Memory B cell (primary cell): ENCODE measurements at regions not wholly inside any gene's neighbourhood (a gene's known extent, or its start where the extent isn't known, plus 50 kb on each side); places are given as distances from the start of the nearest gene placed in this dataset.
"Not testable (repeated sequence)": the region's sequence is repeated elsewhere in the genome, so short reads cannot be mapped to it uniquely, and the experiment has no call there.

Experiments
- ATAC-seq: fragments of 150-1000 bp; cut with Tn5 transposase; 2 replicates; pipeline ENCODE4 v1.10.0; 2021; ENCODE audit warnings: low read depth, mild to moderate bottlenecking, moderate library complexity
- DNase-seq, 2 donors: peaks; one replicate each; pipeline ENCODE4 v3.0.0; 2022; ENCODE audit warnings: low spot score in 2 of 2
- H3K27ac Mint-ChIP-seq: one replicate; pipeline ENCODE4 v1.8.0; 2022; ENCODE audit warnings: mild to moderate bottlenecking, moderate library complexity, mixed read lengths
- H3K27me3 Mint-ChIP-seq: one replicate; pipeline ENCODE4 v1.8.0; 2022; ENCODE audit warnings: mixed read lengths
- H3K36me3 Mint-ChIP-seq: one replicate; pipeline ENCODE4 v1.8.0; 2022; ENCODE audit warnings: mild to moderate bottlenecking, mixed read lengths
- H3K4me1 Mint-ChIP-seq: one replicate; pipeline ENCODE4 v1.8.0; 2022; ENCODE audit warnings: mixed read lengths
- H3K4me3 Mint-ChIP-seq: one replicate; pipeline ENCODE4 v1.8.0; 2022; ENCODE audit warnings: mild to moderate bottlenecking, moderate library complexity, mixed read lengths
- H3K9me3 Mint-ChIP-seq: one replicate; pipeline ENCODE4 v1.8.0; 2022; ENCODE audit warnings: mixed read lengths

DNA sequence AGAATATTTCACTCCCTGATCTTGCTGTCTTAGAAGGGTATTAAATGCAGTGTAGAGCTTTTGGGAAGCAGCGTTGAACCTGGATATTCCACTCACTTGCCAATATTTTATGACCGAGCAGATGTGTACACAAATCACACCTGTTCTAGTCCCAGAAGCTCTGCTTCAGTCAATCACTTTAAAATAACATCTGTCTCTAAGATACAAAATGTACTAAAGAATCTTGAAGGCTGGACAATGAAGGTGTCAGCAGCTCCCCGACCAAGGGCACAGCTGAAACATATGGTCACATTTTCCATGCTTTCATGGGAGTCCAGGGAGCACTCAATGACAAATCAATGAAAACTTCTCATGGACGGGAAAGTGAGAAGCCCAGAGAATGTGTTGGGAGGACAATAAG is 668.3 kb downstream of the PRIM2 start:
- not testable (repeated sequence) for ATAC-seq, H3K4me1 Mint-ChIP-seq, H3K36me3 Mint-ChIP-seq, H3K4me3 Mint-ChIP-seq, H3K27me3 Mint-ChIP-seq, DNase-seq, H3K9me3 Mint-ChIP-seq
- peak overlapping the region; percentile 72 for H3K27ac Mint-ChIP-seq

DNA sequence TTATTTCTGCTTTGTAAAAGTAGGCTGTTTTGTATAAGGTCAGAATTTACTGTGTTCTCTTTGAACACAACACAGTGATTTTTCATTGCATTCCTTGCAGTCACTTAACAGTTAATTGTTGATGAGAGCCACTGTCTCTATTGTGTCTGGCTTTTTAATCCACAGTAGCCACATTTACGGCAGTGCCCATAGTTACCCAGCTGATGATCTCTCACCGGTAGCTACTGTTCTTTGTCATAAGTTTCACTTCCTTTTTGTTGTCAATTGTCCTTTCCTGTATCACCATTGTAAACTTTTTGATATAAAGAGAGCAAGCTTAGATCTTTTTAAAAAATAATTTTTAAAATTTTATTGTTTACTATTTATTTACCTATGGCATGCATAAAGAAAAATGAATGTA is 669.2 kb downstream of the PRIM2 start:
- H3K4me1 Mint-ChIP-seq, H3K36me3 Mint-ChIP-seq, H3K9me3 Mint-ChIP-seq, H3K4me3 Mint-ChIP-seq, H3K27me3 Mint-ChIP-seq: not testable (repeated sequence)
- DNase-seq (peak in 1 of 2 donors; percentile 11), ATAC-seq (peak; percentile 98)
- H3K27ac Mint-ChIP-seq = peak overlapping the region; percentile 67

DNA sequence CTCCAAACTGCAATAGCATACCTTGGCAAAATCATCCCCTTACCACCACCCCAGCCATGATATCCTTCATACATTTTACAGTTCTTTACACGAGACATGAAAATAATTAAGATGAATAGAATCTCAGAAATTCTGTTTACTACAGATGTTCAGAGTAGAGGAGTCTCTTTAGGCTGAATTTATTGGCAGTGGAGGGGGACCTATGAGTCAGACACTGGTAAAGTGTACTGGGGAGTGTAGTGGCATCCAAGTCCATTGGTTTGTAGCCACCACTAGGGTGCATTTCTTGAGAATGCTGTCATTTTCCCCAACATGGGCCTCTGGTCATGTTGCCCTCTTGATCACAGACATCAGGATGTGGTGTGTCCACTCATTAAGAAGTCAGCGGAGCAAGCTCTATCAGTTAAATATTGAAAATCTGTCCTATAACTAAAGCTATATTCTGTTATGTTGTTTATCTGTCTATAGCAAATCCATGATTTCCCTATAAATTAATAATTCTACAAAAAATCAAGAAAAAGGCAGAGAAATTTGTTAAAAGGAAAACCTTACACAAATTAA is 672.2 kb downstream of the PRIM2 start:
- not testable (repeated sequence) for DNase-seq, H3K4me1 Mint-ChIP-seq

DNA sequence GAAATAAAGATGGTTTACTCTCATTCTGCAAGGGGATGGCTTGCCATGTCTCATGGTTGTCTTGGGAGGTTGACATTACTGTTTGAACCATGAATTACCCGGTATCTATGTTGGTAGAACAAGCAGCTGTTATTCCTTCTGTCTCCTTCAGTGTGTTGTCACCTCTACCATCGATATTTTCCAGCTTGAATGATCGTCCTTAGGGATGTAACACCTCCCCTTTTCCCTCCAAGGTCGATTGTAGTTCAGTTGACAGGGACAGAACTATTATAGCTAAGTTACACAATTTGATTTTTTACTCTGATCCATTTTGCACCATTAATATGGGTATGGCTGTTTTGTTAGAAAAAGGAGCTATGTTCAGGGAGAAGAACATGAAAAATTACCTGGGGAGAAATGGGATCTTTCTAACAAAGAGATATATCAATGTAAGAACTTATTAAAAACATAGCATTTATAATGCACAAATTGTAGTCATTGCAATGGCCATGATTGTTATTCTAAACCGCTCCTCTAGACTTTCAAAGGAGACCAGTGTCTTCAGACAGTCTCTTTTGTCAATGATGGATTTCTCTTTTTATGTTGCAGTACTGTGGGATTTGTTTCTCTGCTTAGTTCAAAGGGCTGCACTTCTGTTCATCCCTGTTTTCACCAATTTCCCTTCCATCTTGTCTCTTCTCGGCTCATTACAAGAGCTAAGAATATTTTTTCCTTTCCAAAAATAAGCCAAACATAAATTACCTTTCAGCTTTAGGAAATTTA is 681.6 kb downstream of the PRIM2 start:
- DNase-seq, H3K4me1 Mint-ChIP-seq, H3K36me3 Mint-ChIP-seq, H3K27ac Mint-ChIP-seq, H3K9me3 Mint-ChIP-seq, H3K27me3 Mint-ChIP-seq, H3K4me3 Mint-ChIP-seq, ATAC-seq: not testable (repeated sequence)

More for the DNA sequence above, 672.2 kb downstream of the PRIM2 start:
- not testable (repeated sequence) for H3K36me3 Mint-ChIP-seq, H3K4me3 Mint-ChIP-seq, H3K9me3 Mint-ChIP-seq, H3K27me3 Mint-ChIP-seq, ATAC-seq, H3K27ac Mint-ChIP-seq

DNA sequence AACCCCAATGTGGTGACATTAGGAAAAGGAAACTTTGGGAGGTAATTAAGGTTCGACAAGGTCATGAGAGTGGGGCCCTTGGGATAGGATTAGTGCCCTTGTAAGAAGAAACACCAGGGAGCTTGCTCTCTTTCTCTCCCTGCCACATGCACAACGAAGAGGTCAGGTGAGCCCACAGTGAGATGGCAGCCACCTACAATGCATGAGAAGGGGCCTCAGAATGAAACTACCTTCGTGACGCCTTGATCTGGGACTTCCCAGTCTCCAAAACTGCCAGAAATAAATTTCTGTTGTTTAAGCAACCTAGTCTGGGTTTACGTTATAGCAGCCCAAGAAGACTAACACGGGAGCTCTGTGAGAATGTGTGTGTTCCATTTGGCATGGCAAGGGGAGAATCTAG is 682.8 kb downstream of the PRIM2 start:
- H3K9me3 Mint-ChIP-seq, ATAC-seq, H3K36me3 Mint-ChIP-seq, H3K27me3 Mint-ChIP-seq, H3K27ac Mint-ChIP-seq, H3K4me3 Mint-ChIP-seq, DNase-seq, H3K4me1 Mint-ChIP-seq: not testable (repeated sequence)

DNA sequence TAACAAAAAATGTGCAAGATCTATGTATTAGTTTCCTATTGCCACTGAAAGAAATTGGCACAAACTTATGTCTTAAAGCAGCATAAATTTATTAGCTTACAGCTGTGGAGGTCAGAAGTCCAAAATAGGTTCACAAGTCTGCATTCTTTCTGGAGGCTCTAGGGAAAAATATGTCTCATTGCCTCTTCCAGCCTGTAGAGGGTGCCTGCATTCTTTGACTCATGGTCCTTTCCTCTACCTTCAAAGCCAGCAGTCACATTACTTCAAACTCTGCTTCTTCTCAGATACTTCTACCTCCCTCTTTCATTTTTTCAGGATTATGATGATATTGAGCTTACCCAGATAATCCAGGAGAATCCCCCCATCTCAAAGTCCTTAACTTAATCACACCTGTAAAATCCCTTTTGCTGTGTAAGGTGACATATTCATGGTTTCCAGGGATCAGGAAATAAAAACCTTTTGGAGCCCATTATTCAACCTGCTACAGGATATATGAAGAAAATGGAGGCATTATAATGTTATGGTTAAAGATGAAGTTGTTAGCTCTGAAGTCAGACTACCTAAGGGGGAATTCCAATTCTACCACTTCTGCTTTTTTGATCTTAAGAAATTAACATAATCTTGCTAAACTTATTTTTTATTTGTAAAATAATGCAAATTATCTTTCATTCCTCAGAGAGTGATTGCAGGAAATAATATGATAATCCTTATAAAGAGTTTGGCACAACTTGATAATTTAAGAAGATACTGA is 686.2 kb downstream of the PRIM2 start:
- not testable (repeated sequence) for DNase-seq, H3K36me3 Mint-ChIP-seq, H3K9me3 Mint-ChIP-seq, H3K27me3 Mint-ChIP-seq, H3K4me3 Mint-ChIP-seq, H3K4me1 Mint-ChIP-seq
- H3K27ac Mint-ChIP-seq = peak overlapping the region; percentile 86
- ATAC-seq = peak; percentile 86

DNA sequence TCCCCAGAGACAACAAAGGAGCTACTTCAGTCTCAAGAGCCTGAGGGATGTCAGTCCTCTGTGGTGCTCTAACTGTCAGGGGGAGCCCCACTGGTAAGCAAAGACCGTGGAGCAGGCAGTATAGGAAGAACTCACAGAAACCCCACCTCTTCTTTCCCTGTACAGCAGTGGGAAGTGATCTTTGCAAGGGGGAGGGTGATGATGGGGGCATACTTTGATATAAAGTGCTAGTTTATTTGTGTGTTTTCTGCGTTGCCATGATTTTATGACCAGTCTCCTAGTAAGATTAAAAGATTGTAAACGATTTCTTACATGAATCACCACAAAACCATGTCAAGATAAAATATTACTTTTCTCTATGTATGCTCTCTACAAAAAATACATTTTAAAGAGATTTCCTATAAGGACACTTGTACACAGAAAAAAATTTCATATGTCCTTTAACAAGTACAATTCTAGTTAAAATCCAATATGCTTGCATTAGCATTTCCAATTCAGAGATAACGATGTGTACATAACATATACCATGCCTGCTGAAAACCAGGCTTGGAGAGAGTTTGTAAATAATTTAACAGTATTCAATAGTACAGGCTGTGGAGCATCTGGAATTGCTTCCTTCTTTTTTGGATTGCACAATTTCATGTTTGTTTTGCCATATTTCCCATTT is 690.0 kb downstream of the PRIM2 start:
- H3K36me3 Mint-ChIP-seq, H3K4me1 Mint-ChIP-seq, H3K27me3 Mint-ChIP-seq, H3K9me3 Mint-ChIP-seq, H3K27ac Mint-ChIP-seq, ATAC-seq, H3K4me3 Mint-ChIP-seq, DNase-seq: not testable (repeated sequence)

DNA sequence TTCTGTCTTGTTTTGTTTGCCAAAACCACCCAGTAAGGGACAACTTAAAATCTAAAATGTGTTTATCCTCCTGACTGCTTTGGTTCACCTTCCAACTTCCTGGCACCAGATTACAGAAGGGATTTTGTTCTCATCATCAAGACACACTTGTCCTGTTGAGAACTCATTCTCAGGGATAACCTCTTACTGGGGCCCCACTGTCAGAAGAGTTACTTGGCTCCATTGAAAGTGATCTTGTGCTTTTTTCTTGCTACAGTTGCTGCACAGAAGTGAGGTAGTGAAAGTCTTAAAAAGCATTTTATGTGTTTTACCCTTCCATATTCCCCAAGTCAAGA is 690.5 kb downstream of the PRIM2 start:
- not testable (repeated sequence) for H3K4me1 Mint-ChIP-seq, H3K27me3 Mint-ChIP-seq, ATAC-seq, H3K27ac Mint-ChIP-seq, DNase-seq, H3K36me3 Mint-ChIP-seq, H3K9me3 Mint-ChIP-seq, H3K4me3 Mint-ChIP-seq

DNA sequence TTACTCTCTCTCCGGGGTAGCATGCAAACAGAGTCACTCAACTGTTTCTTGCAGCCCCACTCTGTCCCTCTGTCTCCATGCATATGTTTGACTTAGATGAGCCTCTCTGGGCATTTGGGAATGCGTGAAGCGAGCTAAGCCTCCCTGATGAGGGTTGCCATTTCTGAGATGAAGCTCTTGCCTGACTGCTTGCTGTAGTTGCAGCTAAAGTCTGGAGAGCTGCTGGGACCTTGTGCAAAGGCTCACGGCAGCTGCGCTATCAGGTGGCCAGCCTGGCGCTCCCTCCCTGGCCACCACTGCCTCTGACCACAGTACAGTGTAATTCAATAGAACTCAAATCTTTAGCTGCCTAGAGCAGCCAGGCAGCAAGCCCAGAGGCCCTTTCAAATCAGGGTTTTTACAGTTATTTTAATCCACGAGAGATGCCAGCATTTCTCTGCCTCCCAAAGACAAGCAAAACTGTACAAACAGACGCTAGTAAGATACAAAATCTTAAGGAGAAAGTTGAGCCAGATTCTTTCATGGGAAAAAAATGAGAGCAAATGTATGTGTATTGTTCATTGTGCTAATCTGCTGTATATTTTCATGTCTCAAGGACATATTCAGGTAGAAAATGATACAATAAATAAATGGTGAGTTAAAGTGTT is 694.6 kb downstream of the PRIM2 start:
- not testable (repeated sequence) for H3K4me1 Mint-ChIP-seq, DNase-seq, H3K9me3 Mint-ChIP-seq, H3K36me3 Mint-ChIP-seq, H3K27ac Mint-ChIP-seq, H3K4me3 Mint-ChIP-seq, H3K27me3 Mint-ChIP-seq, ATAC-seq

DNA sequence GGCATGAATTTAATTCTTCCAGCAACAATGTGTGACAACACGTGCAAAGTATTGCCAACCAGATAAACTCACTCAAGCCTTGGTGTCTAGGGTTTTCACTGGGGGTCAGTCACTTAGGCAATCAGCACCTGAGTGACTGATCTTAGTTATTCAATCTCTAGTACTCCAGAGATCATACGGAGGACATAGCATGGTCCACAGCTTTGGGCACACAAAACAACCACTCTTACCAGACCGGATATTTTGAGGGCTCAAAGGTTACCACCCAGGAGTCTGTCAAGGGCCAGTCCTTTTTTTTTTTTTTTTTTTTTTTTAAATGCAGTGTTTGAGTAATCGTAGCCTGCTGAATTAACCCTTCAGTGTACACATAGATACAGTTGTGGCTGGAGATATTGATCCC is 699.2 kb downstream of the PRIM2 start:
- ATAC-seq, H3K36me3 Mint-ChIP-seq, H3K27me3 Mint-ChIP-seq, DNase-seq, H3K9me3 Mint-ChIP-seq, H3K27ac Mint-ChIP-seq, H3K4me1 Mint-ChIP-seq, H3K4me3 Mint-ChIP-seq: not testable (repeated sequence)

DNA sequence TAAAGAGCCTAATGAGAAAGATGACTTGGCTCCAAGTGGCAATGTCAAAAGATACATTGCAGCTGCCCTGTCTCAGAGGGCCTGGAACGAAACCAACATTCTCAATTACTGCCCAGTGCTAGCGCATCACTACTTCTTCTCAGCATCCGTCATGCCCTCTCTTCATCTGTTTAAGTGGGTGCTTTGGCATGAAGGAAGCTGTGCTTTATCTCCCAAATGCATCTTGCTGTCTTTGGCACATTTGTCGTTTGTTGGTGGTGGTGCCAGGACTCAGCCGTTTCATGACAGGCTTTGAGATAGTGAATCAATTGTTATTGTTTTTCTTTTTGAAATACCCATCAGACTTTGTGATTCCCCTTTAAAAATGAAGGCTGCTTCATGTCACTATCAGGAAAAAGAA is 710.8 kb downstream of the PRIM2 start:
- ATAC-seq, DNase-seq, H3K36me3 Mint-ChIP-seq, H3K27ac Mint-ChIP-seq, H3K27me3 Mint-ChIP-seq, H3K9me3 Mint-ChIP-seq, H3K4me1 Mint-ChIP-seq, H3K4me3 Mint-ChIP-seq: not testable (repeated sequence)

DNA sequence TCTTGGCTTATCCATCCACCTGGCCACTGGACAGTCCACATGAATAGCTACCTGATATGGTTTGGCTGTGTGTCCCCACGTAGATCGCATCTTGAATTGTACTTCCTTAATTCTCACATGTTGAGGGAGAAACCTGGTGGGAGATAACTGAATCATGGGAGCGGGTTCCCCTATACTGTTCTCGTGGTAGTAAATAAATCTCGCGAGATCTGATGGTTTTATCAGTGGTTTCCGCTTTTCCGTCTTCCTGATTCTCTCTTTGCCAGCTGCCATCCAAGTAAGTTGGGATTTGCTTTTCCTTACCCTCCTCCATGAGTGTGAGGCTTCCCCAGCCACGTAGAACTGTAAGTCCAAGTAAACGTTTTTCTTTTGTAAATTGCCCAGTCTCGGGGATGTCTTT is 720.8 kb downstream of the PRIM2 start:
- not testable (repeated sequence) for H3K4me3 Mint-ChIP-seq, H3K27ac Mint-ChIP-seq, ATAC-seq, H3K36me3 Mint-ChIP-seq, DNase-seq, H3K27me3 Mint-ChIP-seq, H3K9me3 Mint-ChIP-seq, H3K4me1 Mint-ChIP-seq

DNA sequence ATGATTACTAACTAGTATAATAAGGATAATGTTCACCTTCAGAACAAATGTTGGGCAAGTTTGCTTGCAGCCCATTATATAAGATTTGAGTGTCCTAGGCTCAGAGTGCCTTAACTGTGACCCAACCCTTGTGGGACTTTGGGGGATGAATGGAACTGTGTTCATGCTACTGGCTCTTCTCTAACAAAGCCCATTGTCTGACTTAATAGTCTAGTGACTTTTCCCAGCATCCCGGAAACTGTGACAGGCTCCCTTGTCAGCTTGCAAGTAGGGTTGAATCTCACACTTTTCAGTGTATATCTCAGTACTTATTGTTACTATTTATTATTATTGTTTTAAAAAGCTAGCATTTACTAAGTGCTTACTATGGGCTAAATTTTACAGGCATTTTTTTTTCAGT is 729.2 kb downstream of the PRIM2 start:
- ATAC-seq, H3K36me3 Mint-ChIP-seq, H3K27ac Mint-ChIP-seq, H3K4me1 Mint-ChIP-seq, H3K9me3 Mint-ChIP-seq, H3K27me3 Mint-ChIP-seq, H3K4me3 Mint-ChIP-seq, DNase-seq: not testable (repeated sequence)

DNA sequence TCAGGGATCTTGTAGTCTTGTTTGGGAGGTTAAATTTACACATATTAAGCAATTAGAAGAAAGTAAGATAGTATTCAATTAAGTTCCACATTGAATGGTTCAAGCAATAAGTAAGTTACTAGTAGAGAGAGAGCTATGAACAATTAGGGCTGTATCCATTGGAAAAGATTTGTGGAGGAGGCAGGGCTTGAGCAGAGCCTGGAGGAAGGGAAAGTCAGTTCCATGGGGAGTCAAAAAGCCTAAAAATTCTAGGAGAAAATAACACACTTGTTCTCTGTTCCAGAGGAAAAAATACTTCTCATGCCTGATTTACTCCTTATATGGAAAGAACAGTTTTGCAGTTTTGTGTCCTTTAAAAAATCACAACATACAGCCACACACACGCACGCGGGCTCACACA is 730.0 kb downstream of the PRIM2 start:
- not testable (repeated sequence) for H3K27ac Mint-ChIP-seq, DNase-seq, H3K9me3 Mint-ChIP-seq, H3K4me1 Mint-ChIP-seq, H3K4me3 Mint-ChIP-seq, H3K27me3 Mint-ChIP-seq, H3K36me3 Mint-ChIP-seq, ATAC-seq
